ENCODE measurements at regions not wholly inside any gene's neighbourhood (a gene's known extent, or its start where the extent isn't known, plus 50 kb on each side); places are given as distances from the start of the nearest gene placed in this dataset.
A peak's percentile ranks its signal among the peaks of the same experiment; 100 is the strongest.

- H3K27ac Mint-ChIP-seq = no peak overlapping the region
- H3K4me1 Mint-ChIP-seq (ENCODE audit: unreplicated experiment) = peaks cover 21% of the 10 kb centered on the region
- DNase-seq (ENCODE audit: extremely low spot score, unreplicated experiment) = no peak
- peaks cover 20% of the 10 kb centered on the region for H3K27me3 Mint-ChIP-seq
- no peaks in the 10 kb centered on the region for H3K36me3 Mint-ChIP-seq
- no peak overlapping the region for H3K4me3 Mint-ChIP-seq
- H3K9me3 Mint-ChIP-seq = no peaks in the 10 kb centered on the region
- no peak for TF ChIP-seq CTCF (conservative IDR thresholded peaks at IDR 0.05)
Observed at GRCh38 chr6:26309731-26310142, 55.3 kb upstream of the BTN3A2 start.

- Mint-ChIP-seq H3K9me3 (no peaks in the 10 kb centered on the region), H3K4me3 (peak overlapping the region; percentile 89), H3K27me3 (peaks cover 15% of the 10 kb centered on the region), H3K36me3 (no peaks in the 10 kb centered on the region), H3K4me1 (ENCODE audit: unreplicated experiment) (peaks cover 11% of the 10 kb centered on the region), H3K27ac (peak overlapping the region; percentile 89)
- TF ChIP-seq CTCF (conservative IDR thresholded peaks at IDR 0.05) = no peak
- no peak for DNase-seq (ENCODE audit: extremely low spot score, unreplicated experiment)
Observed at GRCh38 chr6:26311012-26311384, 54.0 kb upstream of the BTN3A2 start.

- H3K27ac Mint-ChIP-seq = peak overlapping the region; percentile 89
- peak overlapping the region; percentile 89 for H3K4me3 Mint-ChIP-seq
- H3K36me3 Mint-ChIP-seq = no peaks in the 10 kb centered on the region
- no peaks in the 10 kb centered on the region for H3K9me3 Mint-ChIP-seq
- no peak for DNase-seq (ENCODE audit: extremely low spot score, unreplicated experiment)
- H3K27me3 Mint-ChIP-seq = peaks cover 15% of the 10 kb centered on the region
- peaks cover 11% of the 10 kb centered on the region for H3K4me1 Mint-ChIP-seq (ENCODE audit: unreplicated experiment)
- no peak for TF ChIP-seq CTCF (conservative IDR thresholded peaks at IDR 0.05)
Observed at GRCh38 chr6:26311385-26312095, 53.5 kb upstream of the BTN3A2 start.

- H3K4me3 Mint-ChIP-seq = peak overlapping the region; percentile 89
- peak overlapping the region; percentile 89 for H3K27ac Mint-ChIP-seq
- H3K27me3 Mint-ChIP-seq = peaks cover 15% of the 10 kb centered on the region
- no peaks in the 10 kb centered on the region for H3K9me3 Mint-ChIP-seq
- H3K4me1 Mint-ChIP-seq (ENCODE audit: unreplicated experiment) = peaks cover 11% of the 10 kb centered on the region
- H3K36me3 Mint-ChIP-seq = no peaks in the 10 kb centered on the region
- DNase-seq (ENCODE audit: extremely low spot score, unreplicated experiment) = no peak
- TF ChIP-seq CTCF (conservative IDR thresholded peaks at IDR 0.05) = no peak
Observed at GRCh38 chr6:26312096-26312463, 52.9 kb upstream of the BTN3A2 start.

- H3K9me3 Mint-ChIP-seq = no peaks in the 10 kb centered on the region
- TF ChIP-seq CTCF (conservative IDR thresholded peaks at IDR 0.05) = no peak
- H3K4me1 Mint-ChIP-seq (ENCODE audit: unreplicated experiment) = peaks cover 15% of the 10 kb centered on the region
- peak; percentile 82 for DNase-seq (ENCODE audit: extremely low spot score, unreplicated experiment)
- H3K4me3 Mint-ChIP-seq = peak overlapping the region; percentile 89
- H3K27ac Mint-ChIP-seq = peak overlapping the region; percentile 89
- H3K27me3 Mint-ChIP-seq = peaks cover 15% of the 10 kb centered on the region
- H3K36me3 Mint-ChIP-seq = no peaks in the 10 kb centered on the region
Observed at GRCh38 chr6:26312501-26313397, 52.2 kb upstream of the BTN3A2 start.

Data from type B pancreatic cell (in vitro differentiated cells).